ENCODE measurements at regions not wholly inside any gene's neighbourhood (a gene's known extent, or its start where the extent isn't known, plus 50 kb on each side); places are given as distances from the start of the nearest gene placed in this dataset.
A peak's percentile ranks its signal among the peaks of the same experiment; 100 is the strongest.

GRCh38 chr2:172333235-172333977 lies 94.0 kb upstream of the ITGA6 start:
- peak; percentile 25 for DNase-seq

GRCh38 chr2:172333978-172334330 lies 93.4 kb upstream of the ITGA6 start:
- no peak for DNase-seq

GRCh38 chr2:172334988-172335387 lies 92.4 kb upstream of the ITGA6 start:
- DNase-seq, result no peak

GRCh38 chr2:172335736-172336135 lies 91.7 kb upstream of the ITGA6 start:
- DNase-seq, result no peak

- no peak for DNase-seq
Measured at GRCh38 chr2:172336681-172337080, 90.7 kb upstream of the ITGA6 start.

- no peak for DNase-seq
Measured at GRCh38 chr2:172339371-172340010, 87.9 kb upstream of the ITGA6 start.

GRCh38 chr2:172340394-172340793 lies 87.0 kb upstream of the ITGA6 start:
- no peak for DNase-seq

GRCh38 chr2:172342078-172342477 lies 85.3 kb upstream of the ITGA6 start:
- no peak for DNase-seq

- no peak for DNase-seq
Measured at GRCh38 chr2:172342611-172343010, 84.8 kb upstream of the ITGA6 start.

- DNase-seq, result no peak
Measured at GRCh38 chr2:172344159-172344558, 83.2 kb upstream of the ITGA6 start.

GRCh38 chr2:172345956-172346555 lies 81.3 kb upstream of the ITGA6 start:
- no peak for DNase-seq

- no peak for DNase-seq
Measured at GRCh38 chr2:172348555-172349288, 78.7 kb upstream of the ITGA6 start.

GRCh38 chr2:172350839-172351479 lies 76.4 kb upstream of the ITGA6 start:
- DNase-seq, result no peak

GRCh38 chr2:172351586-172351985 lies 75.8 kb upstream of the ITGA6 start:
- DNase-seq, result no peak

GRCh38 chr2:172354347-172354746 lies 73.0 kb upstream of the ITGA6 start:
- no peak for DNase-seq

- DNase-seq, result no peak
Measured at GRCh38 chr2:172357442-172357841, 69.9 kb upstream of the ITGA6 start.

- DNase-seq, result no peak
Measured at GRCh38 chr2:172358691-172359556, 68.5 kb upstream of the ITGA6 start.

- no peak for DNase-seq
Measured at GRCh38 chr2:172361360-172361759, 66.0 kb upstream of the ITGA6 start.

GRCh38 chr2:172361840-172362239 lies 65.5 kb upstream of the ITGA6 start:
- no peak for DNase-seq

- no peak for DNase-seq
Measured at GRCh38 chr2:172364261-172364660, 63.1 kb upstream of the ITGA6 start.

GRCh38 chr2:172366596-172367150 lies 60.7 kb upstream of the ITGA6 start:
- DNase-seq, result no peak
